NCI-H187 (cell line): ENCODE measurements at regions not wholly inside any gene's neighbourhood (a gene's known extent, or its start where the extent isn't known, plus 50 kb on each side); places are given as distances from the start of the nearest gene placed in this dataset.

Experiments
- DNase-seq, 2 experiments: peaks; one replicate each; lab custom pipeline; 2025; lab: John Stamatoyannopoulos, UW

DNA sequence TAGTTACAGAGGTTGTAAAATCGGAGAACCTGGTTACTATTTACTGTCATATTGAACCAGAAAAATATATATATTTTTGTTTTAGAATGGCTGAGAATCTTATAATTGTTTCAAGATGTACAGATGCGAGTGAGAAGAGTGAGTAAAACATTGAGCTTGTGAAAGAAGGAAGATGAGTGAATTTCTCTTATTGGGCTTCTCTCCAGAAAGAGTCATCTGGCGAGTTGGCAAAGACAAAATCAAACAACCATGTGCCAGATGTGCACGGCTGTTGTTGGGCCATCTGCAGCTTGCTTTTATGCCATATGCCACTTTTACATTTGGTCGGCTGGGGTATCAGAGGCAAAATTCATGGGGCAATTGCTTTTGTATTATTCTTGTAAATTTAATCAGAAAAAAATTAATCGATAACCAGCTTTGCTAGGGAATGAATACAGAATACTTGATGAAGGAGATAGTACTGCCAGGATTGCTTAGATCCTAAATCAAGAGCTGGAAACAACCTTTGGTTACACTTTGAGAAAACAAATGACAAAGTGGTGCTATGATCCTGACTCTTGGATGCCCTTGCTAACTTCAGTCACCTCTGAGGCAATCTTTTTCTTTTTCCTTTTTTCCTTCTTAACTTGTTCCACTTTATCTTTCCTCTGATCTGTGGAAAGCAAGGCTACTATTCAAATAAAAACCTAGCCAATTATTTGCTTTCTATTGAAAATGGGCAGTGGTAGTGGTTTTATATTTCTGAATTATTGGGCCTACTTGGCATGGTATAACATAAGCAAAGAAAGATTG is 97.1 kb upstream of the GRIK2 start:
- no peak for DNase-seq

GRCh38 chr6:101302593-101302992 is 90.9 kb upstream of the GRIK2 start:
- no peak for DNase-seq

DNA sequence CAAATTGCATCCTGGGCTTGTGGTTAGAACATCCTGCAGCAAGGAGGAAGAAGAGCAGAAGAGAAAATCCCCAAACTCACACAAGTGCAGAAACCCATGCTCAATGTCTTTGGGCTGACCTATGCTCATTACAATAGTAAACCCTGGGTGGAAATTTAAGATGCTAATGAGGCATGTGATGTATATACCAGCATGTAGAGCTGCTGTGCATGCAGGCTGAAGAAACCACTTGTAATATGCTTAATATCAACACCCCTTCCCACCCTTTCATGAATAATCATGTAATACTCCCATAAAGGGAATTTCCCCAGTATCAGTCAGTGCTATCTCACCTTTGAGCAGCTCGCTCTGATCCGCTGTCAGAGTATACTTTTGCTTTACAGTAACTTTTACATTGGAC is 90.0 kb upstream of the GRIK2 start:
- DNase-seq: no peak

DNA sequence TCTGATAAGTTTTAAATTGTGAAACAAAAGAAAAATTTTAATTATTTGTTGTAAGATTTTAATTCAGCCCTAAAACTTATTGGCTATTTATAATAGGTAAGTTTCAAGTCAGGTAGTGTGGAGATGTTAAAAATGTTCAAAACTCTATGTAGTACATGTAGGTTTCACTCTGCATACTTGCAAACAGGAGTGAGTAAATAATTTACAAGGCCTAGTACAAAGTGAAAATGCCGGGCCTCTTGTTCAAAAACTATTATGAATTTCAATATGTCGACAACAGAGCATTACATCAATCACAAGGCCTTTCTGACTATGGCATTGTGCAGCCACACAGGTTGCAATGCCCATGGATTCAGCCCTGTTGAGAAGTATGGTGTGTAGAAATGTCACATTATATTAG is 80.9 kb upstream of the GRIK2 start:
- no peak for DNase-seq

DNA sequence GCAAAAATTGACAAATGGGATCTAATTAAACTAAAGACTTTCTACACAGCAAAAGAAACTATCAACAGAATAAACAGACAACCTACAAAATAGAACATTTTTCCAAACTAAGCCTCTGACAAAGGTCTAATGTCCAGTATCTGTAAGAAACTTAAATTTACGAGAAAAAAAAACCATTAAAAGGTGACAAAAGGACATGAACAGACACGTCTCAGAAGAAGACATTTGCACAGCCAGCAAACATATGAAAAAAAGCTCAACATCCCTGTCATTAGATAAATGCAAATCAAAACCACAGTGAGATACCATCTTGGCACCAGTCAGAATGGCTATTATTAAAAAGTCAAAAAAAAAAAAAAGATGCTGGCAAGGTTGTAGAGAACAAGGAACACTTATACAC is 70.6 kb upstream of the GRIK2 start:
- DNase-seq: no peak

- no peak for DNase-seq
Observed at GRCh38 chr6:101326411-101326810, 67.1 kb upstream of the GRIK2 start.

DNA sequence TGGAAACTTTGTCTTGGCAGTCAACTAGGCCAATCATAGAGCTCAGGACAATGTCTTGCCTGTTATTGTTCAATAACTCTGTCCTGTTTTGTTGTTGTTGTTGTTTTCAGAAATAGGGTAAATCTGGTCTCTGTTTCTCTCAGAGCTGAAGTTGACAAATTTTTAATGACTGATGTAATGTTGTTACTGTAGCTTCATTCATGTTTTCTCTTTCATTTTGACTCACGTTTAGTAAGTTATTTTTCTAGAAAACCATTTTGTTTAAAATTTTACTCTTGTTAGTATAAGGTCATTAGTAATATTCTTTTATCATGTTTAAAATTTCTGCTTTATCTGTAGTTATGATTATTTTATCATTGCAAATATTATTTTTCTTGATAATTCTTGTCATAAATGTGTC is 51.6 kb upstream of the GRIK2 start:
- no peak for DNase-seq
